A204.1 (cell line): ENCODE measurements at regions not wholly inside any gene's neighbourhood (a gene's known extent, or its start where the extent isn't known, plus 50 kb on each side); places are given as distances from the start of the nearest gene placed in this dataset.

Experiments
- FAIRE-seq: peaks from 2 replicates; lab custom pipeline; 2012; peaks lifted over from hg19 to GRCh38; lab: Jason Lieb, UNC

DNA sequence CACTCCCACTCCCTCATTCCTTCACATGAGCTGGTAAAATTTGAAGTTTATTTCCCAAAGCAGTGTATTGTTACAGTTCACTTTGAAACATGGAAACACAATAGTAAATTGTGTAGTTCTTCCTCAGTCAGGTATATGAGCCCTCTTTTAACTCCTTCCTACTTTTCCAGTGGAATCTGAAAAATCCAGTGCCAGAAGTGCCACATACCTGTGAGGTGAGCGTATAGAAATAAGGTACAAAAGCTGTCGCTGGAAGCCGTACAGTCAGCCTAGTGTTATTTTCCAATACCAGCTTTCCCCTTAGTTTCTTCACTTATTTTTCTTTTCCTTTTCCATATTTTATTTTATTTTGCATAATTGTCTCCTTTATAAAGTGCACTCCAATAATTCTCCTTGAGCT is 81.7 kb upstream of the CADM2 start:
- no peak for FAIRE-seq

DNA sequence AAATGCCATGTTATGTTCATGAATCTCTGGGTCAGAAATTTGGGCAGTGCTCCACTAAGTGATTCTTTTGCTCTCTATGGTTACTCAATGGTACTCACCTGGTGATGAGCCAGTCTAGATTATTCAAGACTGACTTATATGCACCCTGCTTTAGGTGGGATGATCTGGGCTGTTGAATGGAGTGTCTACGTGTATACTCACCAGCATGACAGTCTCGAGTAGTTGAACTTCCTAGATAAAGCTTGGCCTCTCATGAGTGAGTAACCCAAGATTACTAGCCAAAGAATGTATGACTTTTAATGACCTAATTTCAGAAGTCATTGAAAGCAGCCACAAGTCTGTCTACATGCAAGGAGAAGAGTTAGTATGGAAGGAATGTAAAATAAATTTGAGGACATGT is 77.5 kb upstream of the CADM2 start:
- FAIRE-seq, result no peak

DNA sequence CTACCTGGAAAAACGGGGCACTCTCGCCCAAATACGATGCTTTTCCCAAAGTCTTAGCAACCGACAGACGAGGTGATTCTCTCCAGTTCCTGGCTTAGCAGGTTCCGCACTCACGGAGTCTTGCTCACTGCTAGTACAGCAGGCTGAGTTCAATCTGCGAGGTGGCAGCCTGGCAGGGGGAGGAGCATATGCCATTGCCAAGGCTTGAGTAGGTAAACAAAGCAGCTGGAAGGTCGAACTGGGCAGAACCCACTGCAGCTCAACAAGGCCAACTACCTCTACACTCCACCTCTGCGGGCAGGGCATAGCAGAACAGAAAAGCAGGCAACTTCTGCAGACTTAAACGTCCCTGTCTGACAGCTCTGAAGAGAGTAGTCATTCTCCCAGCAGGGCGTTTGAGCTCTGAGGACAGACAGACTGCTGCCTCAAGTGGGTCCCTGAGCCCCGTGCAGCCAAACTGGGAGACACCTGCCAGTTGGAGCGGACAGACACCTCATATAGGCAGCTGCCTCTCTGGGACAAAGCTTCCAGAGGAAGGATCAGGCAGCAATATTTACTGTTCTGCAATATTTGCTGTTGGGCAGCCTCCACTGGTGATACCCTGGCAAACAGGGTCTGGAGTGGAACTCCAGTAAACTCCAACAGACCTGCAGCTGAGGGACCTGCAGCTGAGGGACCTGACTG is 73.4 kb upstream of the CADM2 start:
- FAIRE-seq, result no peak

DNA sequence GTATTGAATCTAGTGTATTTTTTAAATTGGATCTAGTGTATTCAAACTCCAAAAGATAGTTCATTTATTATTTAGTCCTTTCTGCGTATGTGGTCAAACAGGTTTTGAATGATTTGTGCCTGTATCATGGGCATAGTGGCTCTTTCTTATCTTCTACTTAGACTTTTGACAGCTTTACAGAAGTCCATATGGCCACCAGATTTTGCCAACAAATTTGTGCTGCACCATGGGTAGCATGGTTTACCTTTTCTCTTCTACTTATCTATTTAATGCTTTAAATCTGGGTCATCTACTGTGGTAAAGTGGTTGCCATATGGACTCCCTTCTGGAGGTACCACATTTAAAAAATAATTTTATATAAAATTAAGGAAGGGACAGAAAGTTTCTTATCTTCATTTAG is 66.9 kb upstream of the CADM2 start:
- FAIRE-seq, result no peak

DNA sequence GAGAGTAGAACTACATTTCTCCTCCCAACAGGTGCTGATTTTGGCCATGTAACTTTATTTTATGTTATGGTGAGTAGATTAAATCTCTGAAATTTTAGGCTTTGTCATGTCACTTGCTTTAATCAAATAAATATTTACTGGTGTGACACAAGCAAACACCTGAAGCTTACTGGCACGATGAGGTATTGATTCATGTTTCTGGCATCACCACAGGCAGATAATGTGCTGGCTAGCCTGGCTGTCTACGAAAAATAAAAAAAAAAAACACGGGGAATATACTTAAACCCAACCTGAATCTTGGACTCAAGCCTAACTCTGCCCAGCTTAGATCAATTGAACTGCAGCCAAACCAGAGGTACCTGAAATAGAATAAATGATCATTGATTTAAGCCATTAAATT is 65.6 kb upstream of the CADM2 start:
- FAIRE-seq, result no peak

DNA sequence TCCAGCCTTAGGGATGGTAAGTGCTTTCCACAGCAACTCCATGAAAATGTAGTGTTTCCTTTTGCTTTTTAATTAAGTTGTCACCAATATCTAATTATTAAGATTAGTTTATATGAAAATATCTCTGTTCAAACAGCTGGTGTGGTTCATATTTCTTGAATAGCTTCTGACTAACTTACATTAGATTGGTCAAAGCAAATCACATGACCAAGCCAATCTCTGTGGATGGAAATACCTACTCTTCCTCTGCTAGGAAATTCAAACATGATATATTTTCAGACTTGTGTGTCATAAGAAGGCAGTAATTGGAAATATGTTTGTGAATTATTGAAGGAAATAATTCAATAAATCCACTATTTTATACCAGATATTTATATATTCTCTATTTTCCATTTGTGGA is 54.6 kb upstream of the CADM2 start:
- FAIRE-seq, result no peak

DNA sequence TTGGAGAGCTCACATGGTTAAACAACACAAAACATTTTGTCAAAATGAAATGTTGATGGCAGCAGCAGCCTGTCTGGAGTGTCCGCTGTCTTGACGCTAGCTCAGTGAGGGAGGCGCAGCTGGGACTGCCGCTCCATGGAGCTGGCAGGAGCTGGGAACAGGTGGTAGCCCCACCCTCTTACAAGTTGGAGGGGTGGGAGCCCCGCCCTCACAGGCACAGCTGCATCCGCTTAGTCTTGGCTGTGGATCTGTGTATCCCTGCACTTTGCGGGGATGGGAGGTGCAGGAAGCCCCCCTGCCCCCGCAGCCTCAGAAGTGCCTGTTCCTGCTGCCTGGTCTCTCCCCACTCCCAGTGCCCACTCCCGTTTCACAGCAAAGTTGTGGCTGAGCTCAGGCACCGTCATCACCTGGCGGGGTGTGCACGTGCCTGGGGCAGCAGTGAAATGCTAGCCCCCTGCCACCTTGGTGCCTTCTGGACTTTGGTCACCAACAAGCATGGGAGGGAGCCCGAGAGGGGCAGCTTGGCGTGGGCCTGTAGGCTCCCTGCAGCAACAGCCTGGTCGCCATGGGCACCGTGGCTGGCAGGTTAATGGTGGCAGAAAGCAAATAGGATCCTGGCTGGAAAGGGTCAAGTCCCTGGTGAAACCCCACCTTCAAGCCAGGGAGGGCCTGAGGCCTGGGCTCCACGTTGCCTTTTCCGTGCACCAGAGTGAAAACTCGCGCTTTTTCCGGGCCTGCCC is 53.8 kb upstream of the CADM2 start:
- no peak for FAIRE-seq

DNA sequence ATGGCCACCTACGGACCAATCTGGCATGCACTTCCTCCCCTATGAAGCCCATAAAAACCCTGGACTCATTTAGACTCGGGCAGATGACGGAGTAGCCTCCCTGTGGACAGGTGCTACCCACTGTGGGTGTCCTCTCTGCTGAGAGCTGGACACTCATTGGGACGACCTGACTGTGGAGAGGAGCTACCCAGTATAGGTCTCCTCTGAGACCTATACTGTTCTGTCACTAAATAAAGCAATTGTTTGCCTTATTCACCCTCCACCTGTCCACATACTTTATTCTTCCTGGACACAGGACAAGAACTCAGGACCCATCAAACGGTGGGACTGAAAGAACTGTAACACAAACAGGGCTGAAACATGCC is 53.3 kb upstream of the CADM2 start:
- no peak for FAIRE-seq

DNA sequence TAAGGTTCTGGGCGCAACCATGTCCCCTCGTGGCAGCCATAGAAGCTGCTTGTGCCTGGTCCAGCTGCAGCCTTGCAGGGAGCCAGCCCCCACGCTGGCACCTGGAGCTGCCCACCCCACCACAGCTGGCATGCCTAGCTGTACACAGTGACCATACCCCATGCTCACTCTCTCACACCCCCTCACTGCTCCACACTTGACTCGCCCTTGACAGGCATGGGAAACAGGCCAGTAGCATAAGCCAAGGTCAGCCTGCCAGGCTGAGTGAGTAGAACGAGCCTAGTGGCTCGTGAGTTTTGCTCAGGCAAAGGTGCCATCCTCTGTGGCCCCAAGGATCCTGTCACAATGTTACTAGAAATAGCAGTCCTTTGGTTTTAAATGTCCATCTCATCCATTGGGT is 52.7 kb upstream of the CADM2 start:
- no peak for FAIRE-seq
